C4-2B (cell line): ENCODE measurements at regions not wholly inside any gene's neighbourhood (a gene's known extent, or its start where the extent isn't known, plus 50 kb on each side); places are given as distances from the start of the nearest gene placed in this dataset.

Experiments
- CTCF ChIP-seq: fragments of 450-650 bp; conservative IDR thresholded peaks from 2 replicates; pipeline ENCODE4 v1.5.1; 2017; ENCODE audit warnings: mild to moderate bottlenecking
- ZFX ChIP-seq: fragments of 450-650 bp; IDR thresholded peaks from 2 replicates; pipeline ENCODE4 v1.6.1; 2017

- TF ChIP-seq CTCF: no peak
- no peak for TF ChIP-seq ZFX
These were observed 149.4 kb upstream of the SLC6A11 start for GRCh38 chr3:10666621-10667020.
